GM23248 (cell line): ENCODE measurements at regions not wholly inside any gene's neighbourhood (a gene's known extent, or its start where the extent isn't known, plus 50 kb on each side); places are given as distances from the start of the nearest gene placed in this dataset.

Experiments
- EZH2 ChIP-seq: fragments of 200-600 bp; sonication (generic); IDR thresholded peaks from 2 replicates; pipeline ENCODE4 v1.6.1; 2018; ENCODE audit warnings: antibody characterized with exemption, mild to moderate bottlenecking; ENCODE audit not compliant: insufficient read depth, poor library complexity, severe bottlenecking
- EZH2phosphoT487 ChIP-seq: fragments of 200-600 bp; sonication (generic); IDR thresholded peaks from 2 replicates; pipeline ENCODE4 v1.6.1; 2018; ENCODE audit warnings: antibody characterized with exemption, moderate library complexity, mild to moderate bottlenecking, low read depth; ENCODE audit not compliant: insufficient read depth

DNA sequence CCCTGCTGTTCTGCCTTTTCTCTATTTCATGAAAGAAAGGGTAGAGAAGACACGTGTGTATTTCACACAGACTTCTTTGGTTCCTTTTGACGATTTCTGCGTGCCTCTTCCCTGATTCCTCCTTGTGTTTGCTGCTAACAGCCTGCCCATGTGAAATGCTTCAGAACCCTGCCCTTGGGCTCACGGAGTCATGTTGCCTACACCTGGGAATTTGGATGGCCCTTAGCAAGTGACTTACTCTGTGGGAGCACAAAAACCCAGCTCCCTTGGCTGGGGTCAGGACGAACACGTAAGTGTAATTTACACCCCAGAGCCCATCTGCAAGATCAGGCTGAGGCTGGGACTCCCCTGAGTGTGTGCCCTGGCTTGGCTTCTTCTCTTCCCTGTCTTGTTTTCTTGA lies 220.3 kb upstream of the BCOR start:
- no peak for TF ChIP-seq EZH2
- no peak for TF ChIP-seq EZH2phosphoT487
